IMR-90 (cell line): ENCODE measurements at regions not wholly inside any gene's neighbourhood (a gene's known extent, or its start where the extent isn't known, plus 50 kb on each side); places are given as distances from the start of the nearest gene placed in this dataset.

Source experiments
- ATAC-seq: fragments of 200-7000 bp; cut with Tn5 transposase; 2 replicates; pipeline ENCODE4 v1.9.1; 2020; ENCODE audit warnings: low read depth, mild to moderate bottlenecking, moderate library complexity
- BruUV-seq: library from RNA; stranded (reverse); fragments of 400-500 nt; replicated peaks from 2 replicates; lab custom pipeline; 2021; lab: Mats Ljungman, UMichigan
- CTCF ChIA-PET: fragments of 300-600 bp; formaldehyde crosslinking; extraction: SDS; loops from one replicate; lab custom pipeline; 2021; ENCODE audit warnings: antibody characterized with exemption; lab: Yijun Ruan, JAX
- POLR2A ChIA-PET: fragments of 300-600 bp; sonication (Branson Sonifier 250); formaldehyde crosslinking; loops from one replicate; lab custom pipeline; 2022; ENCODE audit warnings: antibody characterized with exemption; ENCODE audit not compliant: unreplicated experiment; lab: Charles Lee
- DNase-seq: peaks from one replicate; pipeline ENCODE4 v3.0.0; 2013
- H2AFZ ChIP-seq: replicated peaks from 2 replicates; pipeline ENCODE3; 2013; ENCODE audit warnings: low read length, mild to moderate bottlenecking; ENCODE audit not compliant: poor library complexity
- H2AK5ac ChIP-seq: 2 replicates; pipeline ENCODE4 v1.6.1; 2013; ENCODE audit warnings: low read depth, low read length, inconsistent platforms
- H2AK9ac ChIP-seq: replicated peaks from 2 replicates; pipeline ENCODE3; 2013; ENCODE audit warnings: mild to moderate bottlenecking, low read depth, low read length, moderate library complexity; ENCODE audit not compliant: poor library complexity
- H2BK120ac ChIP-seq: 2 replicates; pipeline ENCODE4 v1.6.1; 2013; ENCODE audit warnings: low read depth, low read length, inconsistent platforms
- H2BK15ac ChIP-seq: 3 replicates; pipeline ENCODE4 v1.6.1; 2013; ENCODE audit warnings: low read depth, low read length, inconsistent platforms
- H2BK20ac ChIP-seq: 2 replicates; pipeline ENCODE4 v1.6.1; 2013; ENCODE audit warnings: low read depth, mild to moderate bottlenecking, inconsistent platforms, low read length, moderate library complexity
- H2BK5ac ChIP-seq: 2 replicates; pipeline ENCODE4 v1.6.1; 2013; ENCODE audit warnings: mild to moderate bottlenecking, low read depth, low read length, inconsistent platforms; ENCODE audit not compliant: poor library complexity, severe bottlenecking
- H3K14ac ChIP-seq: replicated peaks from 2 replicates; pipeline ENCODE4 v1.6.1; 2013; ENCODE audit warnings: low read depth, low read length, inconsistent platforms
- H3K18ac ChIP-seq: 2 replicates; pipeline ENCODE4 v1.6.1; 2013; ENCODE audit warnings: low read depth, low read length, control low read depth
- H3K23ac ChIP-seq: 2 replicates; pipeline ENCODE4 v1.6.1; 2013; ENCODE audit warnings: low read depth, low read length, inconsistent platforms
- H3K27ac ChIP-seq: 2 replicates; pipeline ENCODE4 v1.5.1; 2013; ENCODE audit warnings: mild to moderate bottlenecking, control low read depth, low read length; ENCODE audit not compliant: insufficient read depth
- H3K27me3 ChIP-seq: 2 replicates; pipeline ENCODE4 v1.6.1; 2013; ENCODE audit warnings: low read length; ENCODE audit not compliant: control insufficient read depth, insufficient read depth
- H3K36me3 ChIP-seq: 2 replicates; pipeline ENCODE4 v1.6.1; 2013; ENCODE audit warnings: low read length, mixed read lengths; ENCODE audit not compliant: control insufficient read depth, insufficient read depth
- H3K4ac ChIP-seq: 2 replicates; pipeline ENCODE4 v1.6.1; 2013; ENCODE audit warnings: low read depth, low read length, inconsistent platforms
- H3K4me1 ChIP-seq: 2 replicates; pipeline ENCODE4 v1.6.1; 2013; ENCODE audit warnings: low read length, mixed read lengths; ENCODE audit not compliant: control insufficient read depth, insufficient read depth
- H3K4me2 ChIP-seq: 2 replicates; pipeline ENCODE4 v1.6.1; 2013; ENCODE audit warnings: low read depth, mild to moderate bottlenecking, control low read depth, low read length, moderate library complexity
- H3K4me3 ChIP-seq: 2 replicates; pipeline ENCODE4 v1.5.1; 2013; ENCODE audit warnings: low read depth, mild to moderate bottlenecking, control low read depth, low read length, moderate library complexity; ENCODE audit not compliant: insufficient read depth
- H3K56ac ChIP-seq: 2 replicates; pipeline ENCODE4 v1.6.1; 2013; ENCODE audit warnings: low read length, inconsistent platforms; ENCODE audit not compliant: insufficient read depth; ENCODE audit errors: extremely low read depth
- H3K79me1 ChIP-seq, 2 experiments: 2 replicates each; pipeline ENCODE4 v1.6.1; 2013; ENCODE audit warnings: low read length in 2 of 2, inconsistent platforms in 1 of 2, low read depth in 1 of 2
- H3K9ac ChIP-seq: 2 replicates; pipeline ENCODE4 v1.6.1; 2013; ENCODE audit warnings: low read depth, low read length, control low read depth
- H3K9me1 ChIP-seq: 2 replicates; pipeline ENCODE4 v1.6.1; 2013; ENCODE audit warnings: low read length, inconsistent platforms; ENCODE audit not compliant: insufficient read depth
- H3K9me3 ChIP-seq: 2 replicates; pipeline ENCODE4 v1.6.1; 2013; ENCODE audit warnings: low read length; ENCODE audit not compliant: control insufficient read depth, insufficient read depth
- H4K20me1 ChIP-seq: 2 replicates; pipeline ENCODE4 v1.6.1; 2013; ENCODE audit warnings: low read length, inconsistent platforms; ENCODE audit not compliant: insufficient read depth
- H4K5ac ChIP-seq: 2 replicates; pipeline ENCODE4 v1.6.1; 2013; ENCODE audit warnings: mild to moderate bottlenecking, low read depth, low read length, control low read depth
- H4K8ac ChIP-seq, 2 experiments: 2 replicates each; pipeline ENCODE4 v1.6.1; 2013; ENCODE audit warnings: low read depth in 2 of 2, low read length in 2 of 2, control low read depth in 1 of 2, inconsistent platforms in 1 of 2
- H4K91ac ChIP-seq: 2 replicates; pipeline ENCODE4 v1.6.1; 2013; ENCODE audit warnings: low read depth, low read length, inconsistent platforms; ENCODE audit not compliant: insufficient read depth
- BHLHE40 ChIP-seq: fragments of 150-350 bp; IDR thresholded peaks from 2 replicates; pipeline ENCODE4 v1.6.1; 2016; ENCODE audit warnings: mild to moderate bottlenecking, low read depth, low read length
- CEBPB ChIP-seq: IDR thresholded peaks from 2 replicates; pipeline ENCODE4 v1.6.1; 2012; ENCODE audit warnings: low read depth, low read length, improper control_type of control experiment
- ELK1 ChIP-seq: fragments of 150-350 bp; IDR thresholded peaks from 2 replicates; pipeline ENCODE4 v1.6.1; 2016; ENCODE audit warnings: low read depth, mild to moderate bottlenecking, low read length, moderate library complexity, borderline replicate concordance
- FOS ChIP-seq: fragments of 150-350 bp; IDR thresholded peaks from 2 replicates; pipeline ENCODE4 v1.6.1; 2016; ENCODE audit warnings: low read depth, low read length
- MAFK ChIP-seq: IDR thresholded peaks from 2 replicates; pipeline ENCODE4 v1.6.1; 2012; ENCODE audit warnings: low read depth, low read length, improper control_type of control experiment
- MAZ ChIP-seq: IDR thresholded peaks from 2 replicates; pipeline ENCODE4 v1.6.1; 2012; ENCODE audit warnings: low read depth, mild to moderate bottlenecking, low read length, improper control_type of control experiment, moderate library complexity, borderline replicate concordance
- MXI1 ChIP-seq: IDR thresholded peaks from 2 replicates; pipeline ENCODE4 v1.6.1; 2012; ENCODE audit warnings: low read depth, mild to moderate bottlenecking, low read length, moderate library complexity, borderline replicate concordance
- RAD21 ChIP-seq: IDR thresholded peaks from 2 replicates; pipeline ENCODE4 v1.6.1; 2012; ENCODE audit warnings: low read length, improper control_type of control experiment
- RFX5 ChIP-seq: IDR thresholded peaks from 2 replicates; pipeline ENCODE4 v1.8.0; 2012; ENCODE audit warnings: low read depth, mild to moderate bottlenecking, low read length, moderate library complexity
- WGBS, 2 experiments: methylation state at CpG; one replicate each; pipeline versions ENCODE4 v1.1.5 to v1.1.7; 2013; ENCODE audit warnings: missing lambda C conversion rate in 2 of 2; ENCODE audit not compliant: insufficient read length in 1 of 2; ENCODE audit errors: extremely low coverage in 2 of 2; 5-methylcytosine and 5-hydroxymethylcytosine counted together
- dilution Hi-C: fragments of 300-500 bp; cut with HindIII; formaldehyde crosslinking; loops from one replicate; pipeline ENCODE4 v1.14.3; 2018; ENCODE audit warnings: low sequenced_read_pairs; ENCODE audit not compliant: unreplicated experiment
- in situ Hi-C: fragments of 300-500 bp; cut with MboI; formaldehyde crosslinking; loops from 3 replicates; pipeline ENCODE4 v1.14.3; 2019; ENCODE audit warnings: low sequenced_read_pairs, inconsistent platforms, mixed read lengths
- intact Hi-C: fragments of 100-400 bp; cut with micrococcal nuclease; formaldehyde crosslinking; loops from 2 replicates; pipeline ENCODE4 v1.10.0; 2022

GRCh38 chr2:121907928-121908327 lies 152.5 kb downstream of the TSN start:
- ChIA-PET POLR2A (no interaction called here), CTCF (interaction anchor here (1.0 kb wide), 1 partner anchor 13 kb away, joined by 3 read pairs; no protein-coding TSS in a partner anchor)
- Histone ChIP-seq H2BK20ac (no peak overlapping the region), H3K23ac (no peak overlapping the region), H3K14ac (no peak overlapping the region), H3K9me3 (no peaks in the 10 kb centered on the region), H3K56ac (no peak overlapping the region), H4K8ac (no peak overlapping the region), H4K5ac (no peak overlapping the region), H3K9ac (no peak overlapping the region), H2BK5ac (no peak overlapping the region), H3K79me1 (no peaks in the 10 kb centered on the region), H3K18ac (no peak overlapping the region), H3K27ac (no peak overlapping the region), H2BK15ac (no peak overlapping the region), H2AK9ac (no peak overlapping the region), H3K27me3 (peaks cover 2% of the 10 kb centered on the region), H2AK5ac (no peak overlapping the region), H2BK120ac (no peak overlapping the region), H3K9me1 (no peaks in the 10 kb centered on the region), H2AFZ (no peak overlapping the region), H3K4me1 (no peaks in the 10 kb centered on the region), H3K4me2 (no peak overlapping the region), H3K4ac (no peak overlapping the region), H4K20me1 (no peaks in the 10 kb centered on the region), H3K4me3 (no peak overlapping the region), H3K36me3 (no peaks in the 10 kb centered on the region), H4K91ac (no peak overlapping the region)
- dilution Hi-C loops: no loop called here
- 17% methylated on average over 7 of the region's 10 CpGs; no CpG with 5 or more reads in 1 of the 2 experiments for WGBS, 2 experiments
- no peak for DNase-seq
- no TSS peak for BruUV-seq
- TF ChIP-seq FOS: no peak
- no peak for TF ChIP-seq ELK1
- no peak for TF ChIP-seq RAD21
- no peak for TF ChIP-seq RFX5
- no peak for TF ChIP-seq MXI1
- TF ChIP-seq MAFK: no peak
- TF ChIP-seq CEBPB: no peak
- no peak for TF ChIP-seq BHLHE40
- no peak for TF ChIP-seq MAZ
- intact Hi-C loops: no loop called here
- ATAC-seq: no peak
- in situ Hi-C loops: no loop called here
